K562 (cell line): ENCODE measurements at regions not wholly inside any gene's neighbourhood (a gene's known extent, or its start where the extent isn't known, plus 50 kb on each side); places are given as distances from the start of the nearest gene placed in this dataset.

Source experiments
- ATAC-seq: fragments of 200-7000 bp; cut with Tn5 transposase; 3 replicates; pipeline ENCODE4 v1.9.1; 2020; ENCODE audit warnings: moderate library complexity
- BruUV-seq: library from RNA; stranded (reverse); fragments of 400-500 nt; replicated peaks from 2 replicates; lab custom pipeline; 2021; lab: Mats Ljungman, UMichigan
- CTCF ChIA-PET: fragments of 300-600 bp; formaldehyde crosslinking; extraction: SDS; loops from one replicate; lab custom pipeline; 2021; ENCODE audit warnings: low intra/inter-chr PET ratio; lab: Yijun Ruan, JAX
- POLR2A ChIA-PET: fragments of 300-600, 350-650 bp; sonication (Branson Sonifier 250); formaldehyde crosslinking; extraction: SDS; loops from one replicate; lab custom pipeline; 2021; ENCODE audit warnings: antibody characterized with exemption, inconsistent platforms; lab: Yijun Ruan, JAX
- DNase-seq, 4 experiments: peaks; one replicate each; pipeline versions ENCODE4 v3.0.0 to v3.0.0-alpha.2; 2011 to 2018; ENCODE audit warnings: low spot score in 3 of 4, mixed read lengths in 3 of 4; ENCODE audit errors: extremely low read depth in 1 of 4
- FAIRE-seq: peaks from 2 replicates; lab custom pipeline; 2011; peaks lifted over from hg19 to GRCh38; lab: Jason Lieb, UNC
- H2AFZ ChIP-seq: 2 replicates; pipeline ENCODE4 v1.6.0; 2011; ENCODE audit warnings: low read depth, low read length, control low read depth, inconsistent platforms
- H3K27ac ChIP-seq: fragments of 200-600 bp; 3 replicates; pipeline ENCODE4 v1.8.0; 2011; ENCODE audit warnings: low read depth, mild to moderate bottlenecking, control low read depth, inconsistent platforms, low read length, moderate library complexity, mixed read lengths; ENCODE audit errors: extremely low read depth
- H3K27me3 ChIP-seq, 2 experiments: fragments of 300-600 bp in 1 of 2; 2 replicates in 1 of 2; 3 replicates in 1 of 2; pipeline versions ENCODE4 v1.6.0 to v1.8.0; 2011; ENCODE audit warnings: inconsistent platforms in 2 of 2, low read length in 2 of 2, mild to moderate bottlenecking in 1 of 2, mixed read lengths in 1 of 2, moderate library complexity in 1 of 2; ENCODE audit not compliant: control insufficient read depth in 2 of 2, insufficient read depth in 2 of 2
- H3K36me3 ChIP-seq: fragments of 300-600 bp; 3 replicates; pipeline ENCODE4 v1.8.0; 2011; ENCODE audit warnings: mild to moderate bottlenecking, low read length, inconsistent platforms; ENCODE audit not compliant: control insufficient read depth, insufficient read depth
- H3K4me1 ChIP-seq, 2 experiments: fragments of 200-600 bp in 1 of 2; replicated peaks in 1 of 2; 2 replicates in 1 of 2; 3 replicates in 1 of 2; pipeline versions ENCODE4 v1.5.1 to v1.8.0; 2011; ENCODE audit warnings: inconsistent platforms in 2 of 2, low read length in 2 of 2, mild to moderate bottlenecking in 1 of 2, mixed read lengths in 1 of 2, moderate library complexity in 1 of 2; ENCODE audit not compliant: control insufficient read depth in 2 of 2, insufficient read depth in 2 of 2
- H3K4me2 ChIP-seq: 2 replicates; pipeline ENCODE4 v1.6.1; 2011; ENCODE audit warnings: low read length, control low read depth, inconsistent platforms, mixed read lengths; ENCODE audit not compliant: insufficient read depth
- H3K4me3 ChIP-seq: fragments of 200-600 bp; sonication (generic), shearing (Covaris generic); 2 replicates; pipeline ENCODE4 v1.5.1; 2016; ENCODE audit warnings: control low read depth, inconsistent platforms
- H3K79me2 ChIP-seq: fragments of 200-600 bp; 3 replicates; pipeline ENCODE4 v1.8.0; 2011; ENCODE audit warnings: low read length, inconsistent platforms; ENCODE audit not compliant: control insufficient read depth, insufficient read depth
- H3K9ac ChIP-seq, 2 experiments: 2 replicates each; pipeline versions ENCODE4 v1.6.0 to v1.6.1; 2011; ENCODE audit warnings: low read depth in 2 of 2, low read length in 2 of 2, control low read depth in 1 of 2, inconsistent platforms in 1 of 2, mild to moderate bottlenecking in 1 of 2, mixed read lengths in 1 of 2; ENCODE audit not compliant: insufficient read depth in 1 of 2
- H3K9me1 ChIP-seq: one replicate; pipeline ENCODE4 v1.6.0; 2011; ENCODE audit warnings: inconsistent platforms, mild to moderate bottlenecking, low read length, moderate library complexity; ENCODE audit not compliant: control insufficient read depth, insufficient read depth
- H3K9me3 ChIP-seq: replicated peaks from 2 replicates; pipeline ENCODE4 v1.5.1; 2011; ENCODE audit warnings: low read depth, low read length, inconsistent platforms; ENCODE audit not compliant: control insufficient read depth, insufficient read depth
- H4K20me1 ChIP-seq: replicated peaks from 2 replicates; pipeline ENCODE4 v1.6.1; 2011; ENCODE audit warnings: low read length, inconsistent platforms, mixed read lengths; ENCODE audit not compliant: control insufficient read depth, insufficient read depth
- SMARCE1 ChIP-seq: fragments of 450-650 bp; IDR thresholded peaks from 2 replicates; pipeline ENCODE4 v1.7.1; 2016; ENCODE audit warnings: mild to moderate bottlenecking
- ZNF407 ChIP-seq: fragments of 450-650 bp; IDR thresholded peaks from 2 replicates; pipeline ENCODE4 v1.6.1; 2016; ENCODE audit warnings: low read depth
- in situ Hi-C: fragments of 300-500 bp; cut with MboI; formaldehyde crosslinking; loops from 4 replicates; pipeline ENCODE4 v1.15.0; 2018; ENCODE audit warnings: inconsistent platforms, mixed read lengths
- intact Hi-C: fragments of 100-400 bp; cut with micrococcal nuclease; formaldehyde crosslinking; loops from 2 replicates; pipeline ENCODE4 v1.14.2; 2022
- TF ChIP-seq, protein P1 (sequence below), 3 experiments: fragments of 200-800 bp in 1 of 3; fragments of 250-450 bp in 1 of 3; fragments of 450-650 bp in 1 of 3; sonication (Bioruptor Pico) in 1 of 3; sonication (Bioruptor generic) in 1 of 3; formaldehyde crosslinking in 1 of 3; IDR thresholded peaks; 2 replicates each; pipeline versions ENCODE4 v1.6.1 to v1.8.0; 2016 to 2022; ENCODE audit warnings: mild to moderate bottlenecking in 2 of 3, missing genetic modification characterization in 2 of 3, missing compliant biosample characterization in 1 of 3, moderate library complexity in 1 of 3

- no peak overlapping the region for H3K4me3 ChIP-seq
- no peaks in the 10 kb centered on the region for H3K79me2 ChIP-seq
- H3K4me2 ChIP-seq: no peak overlapping the region
- no peak overlapping the region for H2AFZ ChIP-seq
- CTCF ChIA-PET: no interaction called here
- POLR2A ChIA-PET: no interaction called here
- no peaks in the 10 kb centered on the region for H3K27me3 ChIP-seq
- H3K4me1 ChIP-seq: no peaks in the 10 kb centered on the region
- DNase-seq: no peak
- no TSS peak for BruUV-seq
- no peaks in the 10 kb centered on the region for H3K9me1 ChIP-seq
- in situ Hi-C loops: no loop called here
- no peak for ATAC-seq
- no peak overlapping the region for H3K9ac ChIP-seq
- no peak for FAIRE-seq
- H3K27ac ChIP-seq: no peak overlapping the region
- no peaks in the 10 kb centered on the region; the same call in 1 of the 2 replicates for H3K9me3 ChIP-seq
- no peaks in the 10 kb centered on the region for H3K36me3 ChIP-seq
- no peaks in the 10 kb centered on the region for H4K20me1 ChIP-seq
- TF ChIP-seq, protein P1, sequence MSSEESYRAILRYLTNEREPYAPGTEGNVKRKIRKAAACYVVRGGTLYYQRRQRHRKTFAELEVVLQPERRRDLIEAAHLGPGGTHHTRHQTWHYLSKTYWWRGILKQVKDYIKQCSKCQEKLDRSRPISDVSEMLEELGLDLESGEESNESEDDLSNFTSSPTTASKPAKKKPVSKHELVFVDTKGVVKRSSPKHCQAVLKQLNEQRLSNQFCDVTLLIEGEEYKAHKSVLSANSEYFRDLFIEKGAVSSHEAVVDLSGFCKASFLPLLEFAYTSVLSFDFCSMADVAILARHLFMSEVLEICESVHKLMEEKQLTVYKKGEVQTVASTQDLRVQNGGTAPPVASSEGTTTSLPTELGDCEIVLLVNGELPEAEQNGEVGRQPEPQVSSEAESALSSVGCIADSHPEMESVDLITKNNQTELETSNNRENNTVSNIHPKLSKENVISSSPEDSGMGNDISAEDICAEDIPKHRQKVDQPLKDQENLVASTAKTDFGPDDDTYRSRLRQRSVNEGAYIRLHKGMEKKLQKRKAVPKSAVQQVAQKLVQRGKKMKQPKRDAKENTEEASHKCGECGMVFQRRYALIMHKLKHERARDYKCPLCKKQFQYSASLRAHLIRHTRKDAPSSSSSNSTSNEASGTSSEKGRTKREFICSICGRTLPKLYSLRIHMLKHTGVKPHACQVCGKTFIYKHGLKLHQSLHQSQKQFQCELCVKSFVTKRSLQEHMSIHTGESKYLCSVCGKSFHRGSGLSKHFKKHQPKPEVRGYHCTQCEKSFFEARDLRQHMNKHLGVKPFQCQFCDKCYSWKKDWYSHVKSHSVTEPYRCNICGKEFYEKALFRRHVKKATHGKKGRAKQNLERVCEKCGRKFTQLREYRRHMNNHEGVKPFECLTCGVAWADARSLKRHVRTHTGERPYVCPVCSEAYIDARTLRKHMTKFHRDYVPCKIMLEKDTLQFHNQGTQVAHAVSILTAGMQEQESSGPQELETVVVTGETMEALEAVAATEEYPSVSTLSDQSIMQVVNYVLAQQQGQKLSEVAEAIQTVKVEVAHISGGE (CRISPR knock-in tag; IDR thresholded peaks at IDR 0.05): no peak
- TF ChIP-seq ZNF407 (no peak), SMARCE1 (no peak)
- intact Hi-C loops: no loop called here
Measured at GRCh38 chr5:110852053-110852452, 113.2 kb downstream of the SLC25A46 start.
